SU-DHL-6 (cell line): ENCODE measurements at regions not wholly inside any gene's neighbourhood (a gene's known extent, or its start where the extent isn't known, plus 50 kb on each side); places are given as distances from the start of the nearest gene placed in this dataset.

Experiments
- CTCF ChIP-seq: fragments of 200-600 bp; sonication (generic); IDR thresholded peaks from one replicate; pipeline ENCODE4 v1.5.1; 2017; ENCODE audit warnings: antibody characterized with exemption, mild to moderate bottlenecking, low read length, moderate library complexity; ENCODE audit not compliant: insufficient read depth, poor library complexity, severe bottlenecking
- EZH2phosphoT487 ChIP-seq: fragments of 200-600 bp; sonication (generic), shearing (Covaris generic); conservative IDR thresholded peaks from 2 replicates; pipeline ENCODE4 v1.6.1; 2018; ENCODE audit warnings: mild to moderate bottlenecking, antibody characterized with exemption, low read length, moderate library complexity, mixed read lengths

- no peak for TF ChIP-seq CTCF
- no peak for TF ChIP-seq EZH2phosphoT487
Observed at GRCh38 chr17:53543472-53543871, 279.3 kb upstream of the KIF2B start.
